ENCODE measurements at regions not wholly inside any gene's neighbourhood (a gene's known extent, or its start where the extent isn't known, plus 50 kb on each side); places are given as distances from the start of the nearest gene placed in this dataset.
"Not testable (repeated sequence)": the region's sequence is repeated elsewhere in the genome, so short reads cannot be mapped to it uniquely, and the experiment has no call there.

DNA sequence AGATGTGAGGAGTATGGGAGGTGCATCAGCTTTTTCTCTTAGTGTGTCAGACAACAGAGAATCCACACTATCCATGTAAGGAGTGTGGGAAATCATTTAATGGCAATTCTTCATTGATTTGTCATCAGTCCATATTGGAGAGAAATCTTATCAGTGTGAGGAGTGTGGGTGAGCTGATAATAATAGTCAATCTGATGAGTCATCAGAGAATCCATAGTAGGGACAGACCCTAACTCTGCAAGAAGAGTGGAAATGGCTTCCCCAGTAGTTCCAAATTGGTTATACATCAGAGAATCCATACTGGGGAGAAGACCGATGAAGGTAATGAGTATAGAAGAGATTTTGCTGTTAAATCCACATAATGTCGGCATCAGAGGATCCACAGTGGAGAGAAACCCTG, 150.5 kb upstream of the THUMPD2 start:
- no peak for DNase-seq

DNA sequence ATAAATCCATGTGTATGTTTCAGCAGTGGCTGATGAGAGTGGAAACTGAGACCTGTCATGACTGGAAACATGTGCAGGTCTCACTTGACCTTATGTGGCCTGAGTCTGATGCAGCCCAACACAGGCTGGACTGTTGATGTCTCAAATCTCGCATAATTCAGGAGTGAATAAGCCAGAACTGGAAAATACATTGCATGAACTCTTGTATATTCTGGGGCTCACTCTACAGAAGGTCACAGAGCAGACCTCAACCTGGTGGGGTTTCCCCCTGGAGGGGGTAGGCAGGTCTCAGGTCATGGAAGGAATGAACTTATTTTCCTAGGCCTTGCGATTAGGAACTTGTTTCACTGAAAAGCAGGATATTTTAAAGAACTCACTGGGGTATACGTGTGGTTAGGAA, 146.3 kb upstream of the THUMPD2 start:
- no peak for DNase-seq

DNA sequence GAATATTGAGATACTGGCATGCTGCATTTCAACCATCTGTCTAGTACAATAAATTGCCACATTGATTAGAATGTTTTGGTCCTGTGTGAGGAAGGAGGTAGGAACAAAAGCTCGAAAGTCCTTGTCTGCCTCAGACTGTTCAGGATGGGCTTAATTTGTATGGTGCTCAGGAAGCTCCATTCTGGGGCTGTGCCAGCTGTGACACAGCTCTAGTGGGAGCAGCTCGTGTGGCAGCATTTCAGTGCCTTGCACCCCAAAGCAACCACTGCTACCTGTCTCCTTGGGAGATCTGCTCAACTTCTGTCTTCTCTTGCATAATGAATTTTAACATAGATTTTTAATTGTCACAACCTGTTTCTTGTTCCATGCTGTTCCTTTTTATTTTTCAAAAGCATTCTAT, 144.4 kb upstream of the THUMPD2 start:
- DNase-seq, result no peak

DNA sequence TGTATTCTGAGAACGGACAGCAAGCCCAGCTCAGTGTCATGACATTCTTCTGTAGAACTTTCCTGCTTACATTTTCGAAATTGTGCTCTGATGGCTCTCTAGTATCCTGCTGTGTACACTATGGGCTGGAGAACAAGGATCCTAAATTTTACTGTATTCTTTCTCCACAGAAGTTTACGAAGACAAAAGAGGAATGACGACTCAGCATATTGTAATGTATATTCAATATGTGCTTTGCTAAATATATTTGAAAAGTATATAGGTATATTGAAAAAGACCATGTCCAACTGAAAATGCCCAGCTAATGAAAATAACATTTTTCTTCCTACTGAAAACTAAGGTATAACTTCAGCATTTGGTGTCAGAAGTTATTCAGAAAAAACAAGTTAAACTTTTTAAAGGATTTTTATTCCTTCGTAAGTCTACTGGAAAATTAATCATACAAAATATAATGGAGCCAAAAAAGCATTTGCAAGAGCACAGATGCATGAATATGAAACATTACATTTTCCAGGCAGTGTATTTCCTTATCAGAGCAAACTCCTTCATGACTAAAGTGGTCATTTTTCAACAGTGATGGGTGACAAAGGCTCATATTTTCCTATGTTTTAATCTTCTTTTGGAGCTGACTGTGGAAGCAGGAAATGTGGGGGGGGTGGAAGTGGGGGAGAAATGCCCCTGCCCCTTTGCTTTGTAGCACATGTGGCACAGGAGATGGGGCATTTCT, 143.8 kb upstream of the THUMPD2 start:
- DNase-seq, result no peak

DNA sequence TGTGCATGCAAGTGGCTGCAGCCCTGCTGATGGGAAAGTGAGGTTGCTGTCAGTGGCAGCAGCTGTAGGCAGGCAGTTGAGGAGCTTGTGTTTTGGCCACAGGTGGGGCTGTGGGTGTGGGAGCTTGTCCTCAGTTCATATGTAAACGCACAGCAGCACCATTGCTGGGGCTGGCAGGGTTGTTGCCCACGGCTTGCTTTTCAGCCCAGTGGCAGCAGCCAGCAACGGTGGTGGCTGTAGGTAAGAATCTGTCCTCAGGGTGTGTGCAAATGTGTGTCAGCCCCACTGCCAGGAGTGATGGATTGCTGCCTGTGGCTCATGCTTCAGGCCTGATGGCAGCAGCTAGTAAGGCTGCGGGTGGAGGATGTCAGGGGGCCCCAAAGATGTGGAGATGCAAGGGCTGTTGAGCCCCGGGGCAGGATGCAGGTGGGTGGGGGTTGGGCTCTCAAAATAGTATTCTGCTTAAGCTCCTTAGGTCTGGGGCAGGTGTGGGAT, 141.3 kb upstream of the THUMPD2 start:
- peak; percentile 12 for DNase-seq

DNA sequence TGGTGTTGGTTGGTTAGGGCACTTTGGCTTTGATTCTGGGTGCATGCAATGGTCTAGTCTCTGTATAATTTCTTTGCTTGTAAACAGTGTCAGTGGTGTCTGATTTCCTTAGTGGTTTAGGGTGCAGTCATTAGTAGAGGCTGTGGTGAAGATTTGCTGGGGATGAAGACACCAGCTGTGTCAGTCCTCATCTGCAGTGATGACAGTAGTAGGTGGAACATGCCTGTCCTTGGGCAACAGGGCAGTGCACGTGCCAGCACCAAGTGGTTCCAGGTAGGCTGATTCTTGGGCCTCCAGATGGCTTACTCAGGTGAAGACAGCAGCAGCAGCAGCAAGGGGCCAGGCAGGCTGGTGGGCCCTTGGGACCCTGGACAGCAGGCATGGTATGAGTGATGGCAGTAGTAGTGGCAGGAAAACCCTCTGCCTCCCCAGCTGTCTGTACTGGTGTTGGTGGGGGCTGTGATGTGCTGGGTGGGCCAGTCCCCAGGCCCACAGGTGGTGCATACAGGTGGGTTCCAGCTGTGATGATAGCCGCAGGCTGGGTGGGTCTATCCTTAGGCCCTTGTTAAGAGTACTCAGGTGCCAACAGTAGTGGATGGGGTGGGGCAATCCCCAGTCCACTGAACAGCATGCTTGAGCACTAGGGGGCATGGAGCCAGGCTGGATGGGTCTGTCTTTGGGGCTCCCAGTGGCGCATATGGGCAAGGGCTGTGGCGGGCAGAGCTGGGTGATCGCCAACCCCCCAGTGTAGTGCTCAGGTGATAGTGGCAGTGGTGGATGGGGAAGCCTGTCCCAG, 140.7 kb upstream of the THUMPD2 start:
- DNase-seq, result no peak

DNA sequence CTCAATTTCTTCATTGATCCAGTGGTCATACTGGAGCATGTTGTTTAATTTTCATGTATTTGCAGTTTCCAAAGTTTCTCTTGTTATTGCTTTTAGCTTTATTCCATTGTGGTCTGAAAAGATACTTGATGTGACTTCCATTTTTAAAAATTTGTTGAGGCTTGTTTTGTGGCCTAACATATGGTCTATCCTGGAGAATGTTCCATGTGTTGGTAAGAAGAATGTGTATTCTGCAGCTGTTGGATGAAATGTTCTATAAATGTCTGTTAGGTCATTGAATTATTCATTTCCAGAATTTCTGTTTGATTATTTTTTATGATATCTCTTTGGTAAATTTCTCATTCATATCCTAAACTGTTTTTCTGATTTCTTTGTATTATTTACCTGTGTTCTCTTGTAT, 139.8 kb upstream of the THUMPD2 start:
- no peak for DNase-seq

DNA sequence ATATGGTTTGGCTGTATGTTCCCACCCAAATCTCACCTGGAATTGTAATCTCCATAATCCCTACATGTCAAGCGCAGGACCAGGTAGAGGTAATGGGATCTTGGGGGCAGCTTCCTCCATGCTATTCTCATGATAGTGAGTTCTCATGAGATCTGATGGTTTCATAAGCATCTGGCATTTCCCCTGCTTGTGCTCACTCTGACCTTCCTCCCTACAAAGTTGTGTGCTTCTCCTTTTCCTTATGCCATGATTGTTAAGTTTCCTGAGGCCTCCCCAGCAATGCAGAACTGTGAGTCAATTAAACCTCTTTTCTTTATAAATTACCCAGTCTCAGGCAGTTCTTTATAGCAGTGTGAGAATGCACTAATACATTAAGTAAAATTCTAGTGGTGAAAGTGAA, 138.3 kb upstream of the THUMPD2 start:
- DNase-seq, result not testable (repeated sequence)

DNA sequence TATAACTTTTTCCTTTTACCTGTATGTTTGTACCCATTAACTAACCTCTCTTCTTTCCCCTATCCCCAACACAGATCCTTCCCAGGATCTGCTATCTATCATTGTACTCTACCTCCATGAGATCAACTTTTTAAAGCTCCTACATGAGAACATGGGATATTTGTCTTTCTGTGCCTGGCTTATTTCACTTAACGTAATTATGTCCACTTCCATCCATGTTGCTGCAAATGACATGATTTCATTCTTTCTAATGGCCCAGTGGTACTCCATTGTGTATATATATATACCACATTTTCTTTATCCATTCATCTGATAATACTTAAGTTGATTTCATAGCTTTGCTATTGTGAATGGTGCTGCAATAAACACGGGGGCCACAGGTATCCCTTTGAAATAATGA, 135.9 kb upstream of the THUMPD2 start:
- no peak for DNase-seq

DNA sequence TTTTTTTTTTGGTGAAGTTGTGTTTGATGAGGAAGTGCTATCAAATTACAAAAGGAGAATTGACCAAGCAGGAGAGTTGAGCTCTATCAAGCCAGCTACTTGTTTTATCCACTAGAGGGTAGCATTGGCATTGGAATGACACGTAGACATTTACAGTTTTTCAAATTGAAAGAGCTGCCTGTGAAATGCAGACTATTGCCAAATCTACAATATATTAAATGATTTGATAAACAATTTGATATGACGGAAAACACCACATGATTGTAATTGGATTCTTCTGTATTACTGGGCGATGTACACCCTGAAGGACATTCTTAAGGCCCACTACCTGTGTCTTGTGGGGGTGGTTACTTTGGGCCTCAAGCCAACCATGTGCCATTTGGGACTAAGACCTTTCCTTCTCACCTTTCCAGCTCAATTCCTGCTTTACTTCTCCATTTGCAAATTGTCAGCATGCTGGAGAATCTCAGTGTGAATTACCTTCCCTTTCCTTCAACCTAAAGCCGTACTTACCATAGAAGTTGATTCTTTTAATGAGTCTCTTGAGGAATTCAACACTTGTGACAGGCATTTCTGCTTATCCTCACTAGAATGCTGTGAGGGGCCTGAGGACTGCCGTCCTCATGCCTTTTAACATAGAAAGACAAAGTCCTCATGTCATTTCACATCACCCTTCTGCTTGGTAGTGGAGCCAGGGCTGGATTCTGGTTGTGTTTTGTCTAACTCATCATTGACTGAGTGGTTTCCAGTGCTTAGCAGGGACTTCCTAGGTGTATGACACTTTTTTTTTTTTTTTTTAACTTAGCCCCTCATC, 134.8 kb upstream of the THUMPD2 start:
- DNase-seq, result no peak

DNA sequence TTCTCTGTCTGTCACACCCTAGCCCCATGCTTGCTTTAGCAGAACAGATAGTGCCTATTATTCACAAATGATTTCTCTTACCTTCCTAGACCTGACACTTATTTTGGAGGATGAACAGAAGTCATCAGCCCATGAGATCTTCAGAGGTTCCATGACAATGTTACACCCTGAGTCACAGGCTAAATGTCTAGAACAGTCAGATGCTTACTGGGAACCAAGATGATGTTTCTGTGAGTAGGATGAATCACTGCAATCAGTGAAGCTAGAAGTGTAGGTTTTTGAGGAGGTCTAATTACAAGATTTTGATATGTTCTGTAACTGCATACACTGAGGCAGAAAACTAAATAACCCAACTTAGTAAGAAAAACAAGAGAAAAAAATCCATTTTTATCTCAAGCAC, 123.0 kb upstream of the THUMPD2 start:
- no peak for DNase-seq

DNA sequence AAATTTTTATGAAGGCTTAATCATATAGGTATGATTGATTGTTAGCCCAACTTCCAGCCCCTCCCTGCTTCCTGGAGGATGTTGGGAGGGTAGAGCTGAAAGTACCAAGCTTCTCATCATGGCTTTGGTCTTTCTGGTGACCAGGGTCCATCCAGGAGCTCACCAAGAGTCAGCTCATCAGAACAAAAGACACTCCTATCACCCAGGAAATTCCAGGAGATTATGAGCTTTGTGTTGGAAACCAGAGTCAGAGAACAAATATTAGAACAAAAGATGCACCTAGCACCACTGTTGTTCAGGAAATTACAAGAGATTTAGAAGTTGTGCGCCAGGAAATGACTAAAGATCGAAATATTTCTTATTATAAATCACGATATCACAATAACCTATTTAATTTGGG, 119.9 kb upstream of the THUMPD2 start:
- no peak for DNase-seq

DNA sequence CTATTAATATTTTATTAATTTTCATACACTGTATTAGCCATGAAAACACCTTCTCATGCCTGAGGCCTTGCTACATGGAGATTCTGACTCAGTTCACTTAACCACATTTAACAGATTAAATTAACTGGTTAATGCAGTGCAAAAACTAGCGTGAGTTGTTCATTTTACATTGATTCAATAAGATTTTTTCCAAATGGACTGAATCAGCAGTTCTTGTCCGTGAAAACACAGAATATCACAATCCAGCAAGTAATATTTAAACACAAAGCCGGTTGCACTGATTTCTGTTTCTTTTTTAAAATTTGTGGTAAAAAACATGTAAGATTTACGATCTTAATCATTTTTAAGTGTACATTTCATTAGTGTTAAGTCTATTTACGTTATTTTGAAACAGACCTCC, 118.2 kb upstream of the THUMPD2 start:
- no peak for DNase-seq

DNA sequence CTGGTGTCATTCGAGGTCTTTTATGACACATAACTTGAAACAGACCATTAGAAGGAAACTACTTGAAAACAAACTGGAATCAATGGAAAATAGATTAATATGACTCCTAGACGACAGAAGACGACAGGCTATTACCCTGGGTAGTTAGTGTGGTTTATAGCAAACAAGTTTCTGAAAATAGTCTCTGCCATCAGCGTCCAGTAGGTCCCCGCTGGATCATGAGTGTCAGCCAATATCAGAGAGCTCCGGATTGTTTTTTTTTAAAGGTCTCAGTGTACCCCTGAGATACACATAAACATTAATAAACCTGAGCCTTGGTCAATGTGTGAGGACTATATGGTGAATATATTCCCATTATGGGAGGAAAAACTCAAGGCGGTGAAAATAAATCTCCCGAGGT, 115.0 kb upstream of the THUMPD2 start:
- DNase-seq, result no peak

DNA sequence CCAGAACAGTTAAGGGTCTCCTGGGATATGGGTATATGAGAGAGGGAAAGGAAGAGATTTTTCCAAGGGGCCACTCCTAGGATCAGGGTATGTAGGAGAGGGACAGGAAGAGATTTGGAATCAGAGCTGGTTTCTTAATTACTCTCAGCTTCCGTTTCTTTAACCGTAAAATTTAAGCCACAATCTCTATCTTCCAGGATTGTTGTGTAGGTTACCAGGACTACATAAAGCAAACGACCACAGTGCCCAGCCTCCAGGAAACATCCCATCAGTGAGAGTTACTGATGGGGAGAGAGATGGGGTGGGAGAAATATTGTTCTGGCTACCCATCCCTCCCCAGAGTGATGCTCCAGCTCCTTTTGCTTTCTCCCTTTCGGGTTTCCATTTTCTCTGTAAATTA, 114.6 kb upstream of the THUMPD2 start:
- no peak for DNase-seq

DNA sequence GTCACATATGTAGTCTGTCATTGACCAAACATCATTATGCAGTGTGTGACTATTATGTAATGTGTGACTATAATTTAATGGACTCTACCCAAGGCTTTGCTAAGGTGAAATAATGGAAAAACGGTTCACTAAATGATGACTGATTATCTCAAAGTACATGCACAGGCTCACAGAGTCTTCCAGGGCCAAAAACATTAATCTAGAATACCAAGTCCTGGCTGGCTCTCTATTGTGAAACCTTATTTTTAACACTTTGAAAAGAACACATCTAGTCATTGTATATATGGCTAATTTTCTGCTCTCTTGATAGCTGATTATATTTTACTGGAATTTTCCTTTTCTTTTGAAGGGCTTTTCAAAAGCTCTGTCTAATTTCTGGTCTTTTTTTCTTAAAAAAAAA, 102.9 kb upstream of the THUMPD2 start:
- no peak for DNase-seq

DNA sequence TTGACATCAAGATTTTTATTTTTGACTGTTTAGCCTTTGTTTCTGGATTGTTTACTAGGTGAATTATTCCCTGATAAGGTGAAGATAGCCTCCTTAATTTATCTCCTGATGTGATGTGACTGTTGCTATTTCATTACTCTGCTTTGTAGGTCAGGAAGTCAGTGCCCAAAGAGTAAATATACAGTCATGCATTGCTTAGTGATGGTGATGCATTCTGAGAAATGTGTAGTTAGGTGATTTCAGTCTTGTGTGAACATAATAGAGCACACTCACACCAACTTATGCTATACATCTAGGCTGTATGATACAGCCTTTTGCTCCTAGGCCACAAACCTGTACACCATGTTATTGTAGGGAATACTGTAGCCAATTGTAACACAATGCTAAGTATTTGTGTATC, 102.4 kb upstream of the THUMPD2 start:
- no peak for DNase-seq

DNA sequence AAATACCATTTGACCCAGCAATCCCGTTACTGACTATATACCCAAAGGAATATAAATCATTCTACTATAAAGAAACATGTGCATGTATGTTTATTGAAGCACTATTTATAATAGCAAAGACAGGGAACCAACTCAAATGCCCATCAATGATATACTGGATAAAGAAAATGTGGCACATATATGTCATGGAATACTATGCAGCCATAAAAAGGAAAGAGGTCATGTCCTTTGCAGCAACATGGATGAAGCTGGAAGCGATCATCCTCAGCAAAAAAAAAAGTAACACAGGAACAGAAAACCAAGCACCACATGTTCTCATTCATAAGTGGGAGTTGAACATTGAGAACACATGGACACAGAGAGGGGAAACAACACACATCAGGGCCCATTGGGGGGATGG, 99.9 kb upstream of the THUMPD2 start:
- not testable (repeated sequence) for DNase-seq

DNA sequence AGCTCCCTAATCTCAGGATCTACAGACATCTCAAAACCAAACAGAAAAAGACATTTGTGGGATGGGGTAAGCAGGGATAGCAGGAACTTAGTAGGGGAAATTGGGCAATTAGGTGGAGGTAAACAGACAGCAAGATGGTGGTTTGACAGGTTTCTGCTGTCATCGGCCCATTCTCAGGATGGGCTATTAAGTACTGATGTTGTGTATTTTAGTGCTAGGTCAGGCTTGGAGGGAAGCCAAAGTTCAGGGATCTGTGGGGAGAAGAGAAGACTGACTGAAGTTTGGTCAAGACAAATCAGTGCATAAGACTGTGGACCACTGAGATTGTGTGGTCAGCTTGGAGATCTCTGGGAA, 96.8 kb upstream of the THUMPD2 start:
- no peak for DNase-seq

DNA sequence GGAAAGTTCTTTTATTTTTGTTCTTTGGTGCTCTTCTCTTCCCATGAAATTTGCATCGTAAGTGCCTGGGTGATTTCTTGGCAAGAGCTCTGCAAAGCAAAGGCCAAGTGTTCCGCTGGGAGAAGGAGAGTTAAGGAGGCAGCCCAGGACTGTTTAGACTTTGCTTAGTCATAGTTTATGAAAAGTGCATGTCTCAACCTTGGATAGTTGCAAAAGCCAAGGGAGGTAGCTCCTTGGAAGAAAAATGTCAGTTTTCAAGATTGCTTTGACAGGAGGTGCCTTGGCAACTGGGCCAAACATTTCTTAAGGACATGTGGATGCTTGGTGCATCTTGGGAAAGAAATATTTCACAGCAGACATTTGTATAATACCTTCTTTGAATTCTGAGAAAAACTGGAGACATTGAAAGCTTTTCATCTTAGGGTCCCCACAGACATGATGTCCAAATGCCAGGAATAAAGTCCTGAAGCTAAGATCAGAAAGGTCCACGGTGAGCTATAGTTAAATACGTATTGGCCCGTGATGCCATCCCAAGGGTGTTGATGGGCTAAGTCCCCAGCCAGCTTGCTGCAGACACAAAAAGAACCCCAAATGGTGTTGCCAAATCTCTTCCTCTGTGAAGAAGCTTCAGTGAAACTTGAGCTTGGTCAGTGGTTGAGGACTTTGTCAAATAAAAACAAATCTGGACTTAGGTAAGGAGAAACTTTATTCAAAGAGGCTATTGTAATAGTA, 96.3 kb upstream of the THUMPD2 start:
- DNase-seq, result no peak

DNA sequence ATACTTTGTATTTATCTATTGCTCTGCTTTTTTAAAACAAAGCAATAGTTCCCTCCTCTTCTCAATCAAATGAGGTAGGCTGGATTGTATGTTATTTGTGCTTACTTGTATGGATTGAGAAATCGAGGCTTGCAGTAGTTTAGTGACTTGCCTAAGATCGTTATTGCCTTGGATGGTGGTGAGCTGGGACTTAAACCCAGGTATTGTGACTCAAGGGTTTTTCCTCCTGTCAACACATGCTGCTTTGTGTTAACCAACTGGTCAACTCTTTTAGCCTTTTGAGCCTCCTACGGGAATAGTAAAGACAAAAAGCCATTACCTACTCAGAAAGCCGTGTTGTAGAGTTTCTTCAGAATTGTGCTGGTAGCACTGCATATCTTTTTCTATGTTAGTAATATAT, 95.2 kb upstream of the THUMPD2 start:
- no peak for DNase-seq

DNA sequence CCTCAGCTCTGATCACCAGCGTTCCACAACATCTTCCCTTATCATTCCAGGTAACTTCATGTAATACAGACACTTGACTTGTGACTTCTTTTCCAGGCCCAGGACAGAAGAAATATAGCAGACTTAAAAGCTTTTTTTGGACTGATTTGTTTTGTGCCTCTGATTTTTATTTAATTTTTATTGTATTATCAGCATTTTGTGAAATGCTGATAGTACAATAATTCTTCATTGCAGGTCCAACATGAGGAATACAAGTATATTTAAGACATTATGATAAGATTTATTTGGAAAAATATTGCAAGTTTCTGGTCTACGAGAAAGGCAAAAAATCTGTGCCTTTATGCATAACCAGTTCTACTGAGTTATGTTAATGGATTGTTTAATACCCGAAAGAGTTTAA, 94.5 kb upstream of the THUMPD2 start:
- no peak for DNase-seq

DNA sequence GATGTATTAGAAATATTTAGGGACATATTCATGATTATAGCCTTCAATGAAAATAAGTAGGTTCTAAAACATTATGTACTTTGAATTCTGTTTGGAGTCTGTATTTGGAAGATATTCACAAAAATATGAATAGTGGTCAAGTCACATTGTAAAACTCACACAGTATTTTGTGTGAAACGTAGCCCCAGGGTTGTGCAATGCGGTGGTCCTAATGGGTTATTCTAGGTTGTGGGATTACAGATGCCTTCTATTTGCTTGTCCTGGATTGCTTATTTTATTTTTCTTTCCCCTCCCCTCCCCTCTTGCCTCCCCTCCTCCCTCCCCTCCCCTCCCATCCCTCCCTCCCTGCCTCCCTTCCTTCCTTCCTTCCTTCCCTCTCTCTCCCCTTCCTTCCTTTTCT, 93.7 kb upstream of the THUMPD2 start:
- DNase-seq, result no peak
